Vagina (tissue), 2 donors: ENCODE measurements at regions not wholly inside any gene's neighbourhood (a gene's known extent, or its start where the extent isn't known, plus 50 kb on each side); places are given as distances from the start of the nearest gene placed in this dataset.

Experiments
- CTCF ChIP-seq, 3 experiments: fragments of 450-650 bp in 2 of 3; fragments of 200-600 bp in 1 of 3; sonication (generic) in 1 of 3; IDR thresholded peaks; one replicate each; pipeline ENCODE4 v1.5.1; 2017 to 2019; ENCODE audit warnings: antibody characterized with exemption in 3 of 3, mild to moderate bottlenecking in 2 of 3, moderate library complexity in 2 of 3
- POLR2A ChIP-seq, 2 donors: fragments of 450-650 bp; IDR thresholded peaks; one replicate each; pipeline ENCODE4 v1.6.1; 2017; ENCODE audit warnings: antibody characterized with exemption in 2 of 2, mild to moderate bottlenecking in 2 of 2, moderate library complexity in 2 of 2
- POLR2AphosphoS5 ChIP-seq, 2 donors: sonication (generic); formaldehyde crosslinking; IDR thresholded peaks; one replicate each; pipeline ENCODE4 v1.9.0; 2017; ENCODE audit warnings: antibody characterized with exemption in 2 of 2, mild to moderate bottlenecking in 2 of 2, low read depth in 1 of 2; ENCODE audit not compliant: insufficient read depth in 1 of 2

- TF ChIP-seq CTCF (IDR thresholded peaks at IDR 0.05) (no peak), POLR2A (IDR thresholded peaks at IDR 0.05) (no peak), POLR2AphosphoS5 (IDR thresholded peaks at IDR 0.05; ENCODE audit: insufficient read depth in 1 of 2, low read depth in 1 of 2) (no peak)
These were observed 388.8 kb upstream of the ATXN7L3B start for GRCh38 chr12:74148849-74149248.
